Spleen (tissue), 7 donors: ENCODE measurements at regions not wholly inside any gene's neighbourhood (a gene's known extent, or its start where the extent isn't known, plus 50 kb on each side); places are given as distances from the start of the nearest gene placed in this dataset.

Experiments used
- POLR2A ChIP-seq, 3 donors: fragments of 450-650 bp; IDR thresholded peaks; one replicate each; pipeline ENCODE4 v1.5.1; 2017; ENCODE audit warnings: antibody characterized with exemption in 3 of 3, mild to moderate bottlenecking in 1 of 3
- TF ChIP-seq, protein P1 (sequence below), 11 experiments: fragments of 200-600 bp in 7 of 11; fragments of 450-650 bp in 4 of 11; sonication (generic) in 4 of 11; IDR thresholded peaks in 8 of 11; conservative IDR thresholded peaks in 3 of 11; 1 replicate in 7 of 11; 2 replicates in 4 of 11; pipeline versions ENCODE4 v1.4.0 to v1.8.0; 2016 to 2021; ENCODE audit warnings: antibody characterized with exemption in 11 of 11, inconsistent platforms in 4 of 11, mild to moderate bottlenecking in 1 of 11
- donor health status: DM: no; HTN: no; CAD: no; lungs with moderate emphysema.
- donor health status: DM: no; HTN: no; CAD: no.
- donor health status: DM: no; HTN: no; CAD: no.

DNA sequence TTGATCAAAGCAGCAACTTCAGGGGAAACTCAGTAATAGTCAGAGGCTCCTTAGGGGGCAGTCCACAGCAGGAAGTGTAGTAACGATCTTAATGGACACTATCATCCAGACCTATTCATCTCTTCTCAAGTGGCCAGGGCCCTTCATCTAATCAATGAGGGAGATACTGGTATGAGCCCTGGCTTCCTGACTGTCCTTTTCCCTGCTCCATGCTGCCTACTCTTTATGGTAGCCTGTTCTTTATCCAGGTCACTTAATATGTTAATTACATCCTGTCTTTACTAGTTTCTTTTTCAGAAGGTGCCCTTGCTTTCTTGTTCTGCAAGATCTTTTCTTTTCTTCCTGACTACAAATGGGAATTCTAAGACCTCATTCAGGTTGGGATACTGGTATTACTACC lies 197.1 kb downstream of the CAVIN4 start:
- TF ChIP-seq, protein P1, sequence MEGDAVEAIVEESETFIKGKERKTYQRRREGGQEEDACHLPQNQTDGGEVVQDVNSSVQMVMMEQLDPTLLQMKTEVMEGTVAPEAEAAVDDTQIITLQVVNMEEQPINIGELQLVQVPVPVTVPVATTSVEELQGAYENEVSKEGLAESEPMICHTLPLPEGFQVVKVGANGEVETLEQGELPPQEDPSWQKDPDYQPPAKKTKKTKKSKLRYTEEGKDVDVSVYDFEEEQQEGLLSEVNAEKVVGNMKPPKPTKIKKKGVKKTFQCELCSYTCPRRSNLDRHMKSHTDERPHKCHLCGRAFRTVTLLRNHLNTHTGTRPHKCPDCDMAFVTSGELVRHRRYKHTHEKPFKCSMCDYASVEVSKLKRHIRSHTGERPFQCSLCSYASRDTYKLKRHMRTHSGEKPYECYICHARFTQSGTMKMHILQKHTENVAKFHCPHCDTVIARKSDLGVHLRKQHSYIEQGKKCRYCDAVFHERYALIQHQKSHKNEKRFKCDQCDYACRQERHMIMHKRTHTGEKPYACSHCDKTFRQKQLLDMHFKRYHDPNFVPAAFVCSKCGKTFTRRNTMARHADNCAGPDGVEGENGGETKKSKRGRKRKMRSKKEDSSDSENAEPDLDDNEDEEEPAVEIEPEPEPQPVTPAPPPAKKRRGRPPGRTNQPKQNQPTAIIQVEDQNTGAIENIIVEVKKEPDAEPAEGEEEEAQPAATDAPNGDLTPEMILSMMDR (IDR thresholded peaks at IDR 0.05 in 8 of 11, conservative IDR thresholded peaks at IDR 0.05 in 3 of 11): no peak
- no peak for TF ChIP-seq POLR2A (IDR thresholded peaks at IDR 0.05)
